T-helper 1 cell treated with Interleukin-12 subunit alpha and Interleukin-12 subunit beta and Interleukin-4 antibody, amounts not matched to agents 30 ng/mL and 1 ng/mL, for 36 hours (primary cell): ENCODE measurements at regions not wholly inside any gene's neighbourhood (a gene's known extent, or its start where the extent isn't known, plus 50 kb on each side); places are given as distances from the start of the nearest gene placed in this dataset.
"Not testable (repeated sequence)": the region's sequence is repeated elsewhere in the genome, so short reads cannot be mapped to it uniquely, and the experiment has no call there.

Experiments used
- intact Hi-C: fragments of 100-400 bp; cut with micrococcal nuclease; formaldehyde crosslinking; loops from one replicate; pipeline ENCODE4 v1.15.1; 2024

DNA sequence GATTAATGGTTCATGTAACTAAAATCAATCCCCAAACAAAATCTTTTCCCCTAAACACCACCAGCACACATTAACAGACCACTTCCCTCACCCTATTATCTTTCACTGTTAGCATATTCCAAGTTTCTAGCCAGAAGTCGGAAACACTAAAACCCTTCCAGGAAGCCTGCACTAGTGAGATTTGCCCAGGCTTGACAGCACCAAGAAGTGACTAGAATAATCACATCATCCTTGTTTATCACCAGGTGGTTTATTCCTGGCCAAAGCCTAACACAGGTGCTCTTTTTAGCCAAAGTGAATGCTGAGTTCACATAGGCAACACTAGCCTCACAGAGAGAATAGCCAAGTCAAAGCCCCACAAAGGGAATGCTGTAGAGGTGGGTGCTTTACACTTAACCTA is 221.2 kb upstream of the HNRNPA3 start:
- intact Hi-C loops = no loop called here

DNA sequence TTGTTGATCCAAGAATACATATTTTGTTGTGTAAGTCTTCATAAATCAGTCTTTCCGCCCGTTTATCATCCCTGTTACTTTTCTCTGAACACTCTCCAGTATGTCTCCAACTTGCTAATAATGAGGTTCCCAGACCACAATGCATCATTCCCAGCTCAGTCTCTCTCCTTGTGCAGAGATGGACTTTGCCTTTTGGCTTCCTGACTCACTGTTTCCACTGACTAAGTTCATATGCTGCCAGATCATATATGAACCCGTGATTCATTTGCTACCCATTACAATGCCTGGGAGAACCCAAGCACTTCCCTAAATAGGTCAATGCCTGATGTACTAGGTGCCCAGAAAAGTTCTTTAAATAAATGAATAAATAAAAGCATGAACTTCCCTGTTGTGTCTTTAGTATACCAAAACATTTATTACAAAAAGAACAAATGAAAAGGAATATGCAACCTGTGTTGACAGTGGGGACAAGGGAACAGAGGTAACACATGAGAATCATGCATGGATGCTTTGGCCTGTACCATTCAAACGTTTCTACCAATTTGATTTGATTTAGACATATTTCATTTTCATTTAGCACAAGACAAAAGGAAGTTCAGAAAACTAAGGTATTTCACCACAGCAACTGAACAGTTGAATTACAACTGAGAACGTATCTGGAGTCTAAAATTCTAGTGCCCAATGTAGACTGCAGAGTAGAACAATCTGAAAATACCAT is 215.4 kb upstream of the HNRNPA3 start:
- intact Hi-C loops = loop anchor here (1.0 to 2.0 kb wide), 2 partner anchors 66 to 142 kb away; no protein-coding TSS in a partner anchor

DNA sequence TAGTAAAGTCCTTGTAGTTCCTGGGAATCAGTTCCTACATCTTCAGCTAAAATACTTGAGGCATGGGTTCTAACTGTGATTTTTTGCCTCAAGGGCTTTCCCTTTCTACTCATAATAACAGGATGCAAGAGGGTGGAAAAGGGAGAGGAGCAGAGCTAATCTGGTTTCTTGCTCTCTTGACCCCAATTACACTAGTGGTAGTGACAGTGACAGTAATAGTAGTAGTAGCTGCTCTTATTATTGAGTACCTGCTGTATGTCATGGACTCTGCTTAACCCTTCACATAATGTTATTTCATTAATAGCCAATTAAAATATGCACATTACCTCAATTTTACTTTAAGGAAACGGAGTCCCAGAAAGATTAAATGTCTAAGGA is 214.8 kb upstream of the HNRNPA3 start:
- intact Hi-C loops = loop anchor here (1.0 to 2.0 kb wide), 3 partner anchors 66 to 151 kb away; no protein-coding TSS in a partner anchor

DNA sequence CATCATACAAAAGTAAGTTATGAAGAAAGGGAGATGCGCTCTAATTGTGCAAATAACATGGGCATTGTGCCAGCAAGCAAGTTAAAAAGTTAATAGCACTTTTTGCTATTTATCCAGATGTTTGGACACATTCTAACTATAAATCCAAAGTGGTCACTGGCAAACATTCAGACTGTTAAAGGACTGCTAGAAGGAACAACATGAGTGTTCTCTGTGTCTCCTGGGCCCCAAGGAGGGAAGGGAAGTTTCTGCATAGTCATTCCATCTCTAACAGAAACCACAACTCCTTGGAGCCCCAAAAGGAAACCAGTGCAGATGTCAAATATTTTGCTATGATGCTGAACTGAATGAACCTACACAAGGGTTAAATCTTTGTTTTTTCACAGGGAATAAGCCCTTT is 213.3 kb upstream of the HNRNPA3 start:
- intact Hi-C loops = loop anchor here (2.0 kb wide), 1 partner anchor 150 kb away; no protein-coding TSS in a partner anchor

- intact Hi-C loops = no loop called here
Measured at GRCh38 chr2:177000061-177000714, 212.4 kb upstream of the HNRNPA3 start.

- intact Hi-C loops = no loop called here
Measured at GRCh38 chr2:177000715-177001072, 211.9 kb upstream of the HNRNPA3 start.

DNA sequence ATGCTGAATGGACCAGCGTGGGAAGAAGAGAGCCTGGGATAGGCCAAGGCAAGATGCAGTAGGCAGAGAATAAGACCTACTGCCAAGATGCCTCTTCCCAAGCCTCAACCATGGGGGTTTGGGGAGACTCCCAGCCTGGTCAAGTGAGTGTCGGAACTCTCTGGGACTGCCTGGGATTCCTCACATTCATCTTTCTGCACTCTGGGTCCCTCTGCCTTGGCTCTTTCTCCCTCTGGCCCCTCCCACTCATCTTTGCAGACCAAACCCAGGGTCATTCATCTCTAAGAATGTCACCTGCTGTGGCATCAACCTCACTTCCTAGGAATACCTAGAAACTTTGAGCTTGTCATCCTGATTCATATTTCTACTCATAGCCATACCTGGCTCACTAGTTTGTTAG is 211.3 kb upstream of the HNRNPA3 start:
- intact Hi-C loops = no loop called here

DNA sequence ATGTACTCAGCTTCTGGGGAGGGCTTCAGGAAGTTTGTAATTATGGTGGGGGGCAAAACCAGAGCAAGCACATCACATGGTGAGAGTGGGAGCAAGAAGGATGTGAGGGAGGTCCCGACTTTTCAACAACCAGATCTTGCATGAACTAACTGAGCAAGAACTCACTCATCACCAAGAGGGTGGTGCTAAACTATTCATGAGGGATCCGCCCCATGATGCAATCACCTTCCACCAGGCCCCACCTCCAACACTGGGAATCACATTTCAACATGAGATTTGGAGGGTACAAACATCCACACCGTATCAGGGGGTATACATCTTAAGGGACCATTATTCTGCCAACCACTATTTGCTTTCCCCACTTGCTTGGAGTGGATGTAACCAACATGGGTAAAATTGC is 209.6 kb upstream of the HNRNPA3 start:
- intact Hi-C loops = no loop called here

- intact Hi-C loops = not testable (repeated sequence)
Measured at GRCh38 chr2:177007726-177008125, 204.9 kb upstream of the HNRNPA3 start.

DNA sequence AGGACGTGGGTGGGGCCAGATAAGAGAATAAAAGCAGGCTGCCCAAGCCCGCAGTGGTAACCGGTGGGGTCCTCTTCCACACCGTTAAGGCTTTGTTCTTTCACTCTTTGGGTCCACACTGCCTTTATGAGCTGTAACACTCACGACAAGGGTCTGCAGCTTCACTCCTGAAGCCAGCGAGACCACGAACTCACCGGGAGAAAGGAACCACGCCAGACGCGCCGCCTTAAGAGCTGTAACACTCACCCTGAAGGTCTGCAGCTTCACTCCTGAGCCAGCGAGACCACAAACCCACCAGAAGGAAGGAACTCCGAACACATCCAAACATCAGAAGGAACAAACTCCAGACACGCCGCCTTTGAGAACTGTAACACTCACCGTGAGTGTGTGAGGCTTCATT is 203.9 kb upstream of the HNRNPA3 start:
- intact Hi-C loops = not testable (repeated sequence)

DNA sequence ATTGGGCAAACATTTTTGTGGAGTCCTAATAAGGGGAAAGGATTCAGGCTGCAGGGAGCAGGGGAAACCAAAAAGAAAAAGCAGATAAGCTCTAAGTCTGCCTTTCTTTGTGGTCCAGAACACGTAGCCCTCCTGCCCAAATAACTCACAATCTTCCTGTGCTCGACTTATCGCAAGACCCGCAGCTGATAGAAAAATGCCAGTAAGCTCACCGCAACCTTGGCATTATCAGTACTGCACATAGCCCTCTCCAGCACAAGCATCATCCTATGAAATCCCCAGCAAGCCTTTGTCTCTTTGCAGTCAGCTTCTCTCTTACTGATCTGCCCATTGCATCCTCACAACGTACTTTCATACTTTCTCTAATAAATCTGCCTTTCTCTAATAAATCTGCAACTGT is 202.4 kb upstream of the HNRNPA3 start:
- intact Hi-C loops = no loop called here

DNA sequence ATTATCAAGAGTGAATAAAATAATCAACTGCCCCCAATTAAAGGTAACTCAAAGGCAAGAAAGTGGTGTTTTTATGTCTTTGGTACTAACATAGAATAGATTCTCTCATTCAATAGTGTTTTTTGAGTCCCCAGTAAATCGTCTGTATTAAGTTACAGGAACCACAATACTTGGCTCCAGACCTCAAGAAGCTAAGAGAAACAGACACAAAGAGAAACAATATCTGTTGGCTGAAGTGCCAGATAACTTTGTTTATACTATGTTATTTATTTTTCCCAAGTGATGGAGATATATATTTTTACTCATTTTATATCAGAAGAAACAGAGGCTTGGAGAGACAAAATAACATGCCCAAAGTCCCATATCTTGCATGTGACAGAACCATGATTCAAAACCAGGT is 201.7 kb upstream of the HNRNPA3 start:
- intact Hi-C loops = no loop called here

- intact Hi-C loops = no loop called here
Measured at GRCh38 chr2:177014946-177015345, 197.6 kb upstream of the HNRNPA3 start.

- intact Hi-C loops = no loop called here
Measured at GRCh38 chr2:177015356-177015923, 197.2 kb upstream of the HNRNPA3 start.

DNA sequence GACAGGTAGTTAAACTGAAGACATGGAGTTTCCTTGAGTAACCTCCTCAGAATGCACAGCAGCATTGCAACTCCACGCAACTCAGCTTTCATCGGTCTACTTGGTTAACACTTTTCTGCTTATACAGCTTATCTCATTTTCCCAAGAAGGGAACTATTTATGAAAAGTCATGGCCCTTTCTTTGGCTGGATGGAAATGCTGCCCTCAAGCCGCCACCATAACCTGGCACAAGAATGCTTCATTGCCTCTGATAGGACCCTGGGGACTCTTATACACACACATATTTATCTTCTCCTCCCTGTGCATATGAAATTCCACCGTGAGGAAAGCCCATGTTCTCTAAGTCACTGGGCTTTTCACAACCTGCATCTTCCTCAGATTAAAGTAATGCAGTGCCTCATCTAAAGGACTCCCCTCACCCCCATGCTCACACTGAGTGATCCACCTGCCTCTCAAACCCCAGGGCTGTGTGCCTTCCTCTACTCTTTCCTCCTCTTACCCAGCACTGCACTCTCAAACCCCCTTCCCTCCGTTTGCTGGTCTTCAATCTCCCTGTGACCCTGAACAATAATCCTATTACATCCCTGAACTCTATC is 192.0 kb upstream of the HNRNPA3 start:
- intact Hi-C loops = no loop called here

GRCh38 chr2:177021706-177022343 is 190.8 kb upstream of the HNRNPA3 start:
- intact Hi-C loops = no loop called here

DNA sequence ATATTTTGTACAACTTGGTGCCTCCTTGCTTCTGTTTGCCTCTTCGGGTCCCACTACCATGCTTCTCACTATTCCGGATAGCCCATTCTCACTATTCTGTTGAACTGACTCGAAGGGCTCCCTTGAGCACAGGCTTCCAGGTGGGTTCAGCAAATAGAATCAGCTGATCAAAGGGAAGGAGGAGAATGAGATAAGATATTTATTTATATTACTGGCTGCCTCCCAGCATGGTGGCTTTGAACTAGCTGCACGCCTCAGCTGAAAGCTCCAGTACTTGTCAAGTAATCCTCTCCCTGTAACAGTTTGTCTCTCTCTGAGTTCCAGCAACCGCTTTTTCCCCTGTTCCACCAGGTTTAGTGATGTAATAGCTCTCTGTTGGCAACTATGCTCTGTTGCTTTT is 187.8 kb upstream of the HNRNPA3 start:
- intact Hi-C loops = no loop called here

DNA sequence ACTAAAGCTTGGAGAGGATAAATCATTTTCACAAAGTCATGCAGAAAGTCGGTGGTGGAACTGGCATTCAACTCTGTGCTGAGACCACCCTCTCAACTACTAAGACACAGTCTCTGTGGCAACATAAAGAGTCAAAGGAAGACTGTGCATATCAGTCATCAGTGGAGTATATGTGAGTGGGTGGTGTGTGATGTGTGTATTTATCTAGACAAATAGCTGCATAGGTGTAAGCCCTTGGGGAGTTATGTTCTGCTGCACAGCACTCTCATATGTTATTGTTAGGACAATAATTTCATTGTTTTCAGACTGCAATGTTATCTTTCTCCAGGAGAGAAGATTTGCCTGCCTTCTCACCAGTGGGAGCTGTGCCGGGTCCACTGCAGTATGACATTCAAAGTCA is 186.3 kb upstream of the HNRNPA3 start:
- intact Hi-C loops = no loop called here

DNA sequence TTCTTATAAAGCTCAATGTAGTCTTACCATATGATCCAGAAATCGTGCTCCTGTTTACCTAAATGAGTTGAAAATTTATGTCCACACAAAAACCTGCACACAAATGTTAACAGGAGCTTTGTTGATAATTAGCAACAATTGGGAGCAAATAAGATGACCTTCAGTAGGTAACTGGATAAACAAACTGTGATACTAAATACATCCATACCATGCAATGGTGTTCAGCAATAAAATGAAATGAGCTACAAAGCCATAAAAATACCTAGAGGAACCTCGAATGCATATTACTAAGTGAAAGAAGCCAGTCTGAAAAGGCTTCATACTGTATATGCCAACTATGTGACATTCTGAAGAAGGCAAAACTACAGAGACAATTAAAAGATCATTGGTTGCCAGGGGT is 185.6 kb upstream of the HNRNPA3 start:
- intact Hi-C loops = no loop called here

DNA sequence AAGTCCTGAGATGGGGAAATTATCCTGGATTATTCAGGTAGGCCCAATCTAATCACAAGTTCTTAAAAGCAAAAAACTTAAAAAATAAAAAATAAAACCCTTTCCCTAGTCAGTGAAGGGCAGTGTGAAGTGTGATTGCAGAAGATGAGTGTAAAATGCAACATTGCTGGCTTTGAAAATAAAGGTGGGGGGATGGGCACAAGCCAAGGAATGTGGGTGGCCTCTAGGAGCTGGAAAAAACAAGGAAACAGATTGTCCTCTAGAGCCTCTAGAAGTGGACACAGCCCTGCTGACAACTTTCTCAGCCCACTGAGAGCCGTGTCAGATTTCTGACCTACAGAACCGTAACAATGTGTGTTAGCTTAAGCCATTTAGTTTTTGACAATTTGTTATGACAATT is 184.3 kb upstream of the HNRNPA3 start:
- intact Hi-C loops = no loop called here

- intact Hi-C loops = no loop called here
Measured at GRCh38 chr2:177029075-177029474, 183.5 kb upstream of the HNRNPA3 start.

GRCh38 chr2:177029501-177029900 is 183.1 kb upstream of the HNRNPA3 start:
- intact Hi-C loops = no loop called here
